ENCODE measurements at regions not wholly inside any gene's neighbourhood (a gene's known extent, or its start where the extent isn't known, plus 50 kb on each side); places are given as distances from the start of the nearest gene placed in this dataset.

DNA sequence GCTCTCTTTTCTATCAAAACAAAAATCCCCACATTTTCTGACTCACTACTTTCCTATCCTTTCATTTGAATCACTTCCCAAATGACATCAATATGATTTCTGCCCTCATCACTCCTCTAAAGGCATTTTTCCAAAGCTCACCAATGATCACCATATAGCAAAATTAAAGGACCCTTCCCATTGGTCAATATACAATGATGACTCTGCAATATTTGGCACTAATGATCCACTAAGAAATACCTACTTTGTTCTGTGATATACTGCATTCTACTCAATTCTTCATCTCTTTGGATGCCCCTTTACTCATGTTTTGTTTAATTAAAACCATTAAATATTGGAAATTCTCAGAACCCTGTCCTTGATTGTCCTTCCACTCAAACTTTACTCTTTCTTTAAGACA is 200.3 kb upstream of the PTCHD4 start:
- DNase-seq (ENCODE audit: low read depth, low spot score) (no peak), FAIRE-seq (no peak)
- Histone ChIP-seq H2AFZ (ENCODE audit: control insufficient read depth, low read length) (no peak overlapping the region), H3K79me2 (ENCODE audit: control insufficient read depth, insufficient read depth, low read length) (no peaks in the 10 kb centered on the region), H3K4me1 (ENCODE audit: control insufficient read depth, extremely low read depth, insufficient read depth, low read length) (no peaks in the 10 kb centered on the region), H3K4me2 (ENCODE audit: control insufficient read depth, extremely low read depth, insufficient read depth, low read depth, low read length) (no peak overlapping the region), H3K9ac (ENCODE audit: control insufficient read depth, extremely low read depth, insufficient read depth, low read length) (no peak overlapping the region), H3K36me3 (ENCODE audit: control insufficient read depth in 2 of 2, extremely low read depth in 1 of 2, insufficient read depth in 2 of 2, low read length in 2 of 2) (no peaks in the 10 kb centered on the region), H3K27me3 (ENCODE audit: control insufficient read depth, extremely low read depth, insufficient read depth, low read length) (no peaks in the 10 kb centered on the region), H4K20me1 (ENCODE audit: control insufficient read depth, extremely low read depth, insufficient read depth, low read length) (no peaks in the 10 kb centered on the region), H3K27ac (ENCODE audit: control insufficient read depth, insufficient read depth, low read length) (no peak overlapping the region), H3K9me1 (ENCODE audit: control insufficient read depth, extremely low read depth, insufficient read depth, low read length) (no peaks in the 10 kb centered on the region), H3K9me3 (ENCODE audit: control insufficient read depth, low read depth, low read length) (no peaks in the 10 kb centered on the region), H3K4me3 (ENCODE audit: control insufficient read depth in 2 of 3, extremely low read depth in 1 of 3, insufficient read depth in 2 of 3, low read depth in 1 of 3, low read length in 3 of 3) (no peak overlapping the region)
- dilution Hi-C loops (cut with MboI; ENCODE audit: extremely low pct_ligation_motif_present, low sequenced_read_pairs) = no loop called here
- no peak for TF ChIP-seq EZH2 (IDR thresholded peaks at IDR 0.05; ENCODE audit: low read length)
- no peak for TF ChIP-seq CTCF (optimal IDR thresholded peaks at IDR 0.05 in 1 of 3, IDR thresholded peaks at IDR 0.05 in 1 of 3, conservative IDR thresholded peaks at IDR 0.05 in 1 of 3; ENCODE audit: extremely low read depth in 1 of 3, insufficient read depth in 2 of 3, low read length in 3 of 3)

DNA sequence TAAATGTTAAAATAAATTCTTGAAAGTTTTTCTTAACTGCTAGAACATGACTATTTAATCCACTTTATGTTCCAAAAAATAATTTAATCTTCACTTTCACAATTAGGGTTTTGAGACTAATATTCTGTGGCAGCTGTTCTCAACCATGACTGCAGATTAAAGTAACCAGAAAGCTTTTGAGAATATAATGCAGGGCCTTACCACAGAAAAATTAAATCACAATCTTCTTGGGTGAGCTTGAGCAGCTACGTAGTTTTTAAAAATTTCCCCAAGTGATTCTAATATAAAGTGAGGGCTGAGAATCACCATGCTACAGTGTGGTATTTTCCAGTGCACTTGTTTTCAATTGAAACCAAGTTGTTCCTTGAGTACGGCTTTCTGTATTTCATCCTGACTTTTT is 196.6 kb upstream of the PTCHD4 start:
- no peaks in the 10 kb centered on the region for H3K9me3 ChIP-seq (ENCODE audit: control insufficient read depth, low read depth, low read length)
- H3K27me3 ChIP-seq (ENCODE audit: control insufficient read depth, extremely low read depth, insufficient read depth, low read length) = no peaks in the 10 kb centered on the region
- dilution Hi-C loops (cut with MboI; ENCODE audit: extremely low pct_ligation_motif_present, low sequenced_read_pairs) = no loop called here
- no peak overlapping the region for H3K4me3 ChIP-seq (ENCODE audit: control insufficient read depth in 2 of 3, extremely low read depth in 1 of 3, insufficient read depth in 2 of 3, low read depth in 1 of 3, low read length in 3 of 3)
- no peaks in the 10 kb centered on the region for H3K79me2 ChIP-seq (ENCODE audit: control insufficient read depth, insufficient read depth, low read length)
- H3K27ac ChIP-seq (ENCODE audit: control insufficient read depth, insufficient read depth, low read length) = no peak overlapping the region
- no peaks in the 10 kb centered on the region for H4K20me1 ChIP-seq (ENCODE audit: control insufficient read depth, extremely low read depth, insufficient read depth, low read length)
- no peak overlapping the region for H3K4me2 ChIP-seq (ENCODE audit: control insufficient read depth, extremely low read depth, insufficient read depth, low read depth, low read length)
- no peaks in the 10 kb centered on the region for H3K4me1 ChIP-seq (ENCODE audit: control insufficient read depth, extremely low read depth, insufficient read depth, low read length)
- DNase-seq (ENCODE audit: low read depth, low spot score) (no peak), FAIRE-seq (no peak)
- no peak overlapping the region for H3K9ac ChIP-seq (ENCODE audit: control insufficient read depth, extremely low read depth, insufficient read depth, low read length)
- H3K9me1 ChIP-seq (ENCODE audit: control insufficient read depth, extremely low read depth, insufficient read depth, low read length) = no peaks in the 10 kb centered on the region
- TF ChIP-seq EZH2 (IDR thresholded peaks at IDR 0.05; ENCODE audit: low read length) = no peak
- no peak for TF ChIP-seq CTCF (optimal IDR thresholded peaks at IDR 0.05 in 1 of 3, IDR thresholded peaks at IDR 0.05 in 1 of 3, conservative IDR thresholded peaks at IDR 0.05 in 1 of 3; ENCODE audit: extremely low read depth in 1 of 3, insufficient read depth in 2 of 3, low read length in 3 of 3)
- no peaks in the 10 kb centered on the region for H3K36me3 ChIP-seq (ENCODE audit: control insufficient read depth in 2 of 2, extremely low read depth in 1 of 2, insufficient read depth in 2 of 2, low read length in 2 of 2)
- no peak overlapping the region for H2AFZ ChIP-seq (ENCODE audit: control insufficient read depth, low read length)

Data from keratinocyte (primary cell).